Endothelial cell of umbilical vein (primary cell): ENCODE measurements at regions not wholly inside any gene's neighbourhood (a gene's known extent, or its start where the extent isn't known, plus 50 kb on each side); places are given as distances from the start of the nearest gene placed in this dataset.
"Not testable (repeated sequence)": the region's sequence is repeated elsewhere in the genome, so short reads cannot be mapped to it uniquely, and the experiment has no call there.

Experiments
- BruUV-seq: library from RNA; stranded (reverse); fragments of 400-500 nt; replicated peaks from 2 replicates; lab custom pipeline; 2021; lab: Mats Ljungman, UMichigan
- CTCF ChIA-PET: fragments of 300-600, 350-600 bp; sonication (Branson Sonifier 250); formaldehyde crosslinking; loops from one replicate; lab custom pipeline; 2021; ENCODE audit warnings: antibody characterized with exemption, inconsistent platforms; lab: Charles Lee
- POLR2A ChIA-PET: fragments of 300-600, 350-600 bp; sonication (Branson Sonifier 250); formaldehyde crosslinking; loops from one replicate; lab custom pipeline; 2021; ENCODE audit warnings: antibody characterized with exemption, inconsistent platforms; lab: Charles Lee
- DNase-seq: peaks from one replicate; pipeline ENCODE4 v3.0.0-alpha.2; 2011; ENCODE audit warnings: low read depth, low spot score
- FAIRE-seq: peaks from 2 replicates; lab custom pipeline; 2011; peaks lifted over from hg19 to GRCh38; lab: Jason Lieb, UNC
- H2AFZ ChIP-seq: 2 replicates; pipeline ENCODE4 v1.6.0; 2012; ENCODE audit warnings: low read depth, low read length, control low read depth, inconsistent platforms
- H3K27ac ChIP-seq: 2 replicates; pipeline ENCODE4 v1.5.1; 2011; ENCODE audit warnings: low read depth, mild to moderate bottlenecking, control low read depth, low read length, moderate library complexity; ENCODE audit not compliant: insufficient read depth
- H3K27me3 ChIP-seq, 2 experiments: 2 replicates each; pipeline versions ENCODE4 v1.6.0 to v1.6.1; 2011; ENCODE audit warnings: low read length in 2 of 2, mixed read lengths in 1 of 2; ENCODE audit not compliant: control insufficient read depth in 2 of 2, insufficient read depth in 2 of 2
- H3K36me3 ChIP-seq, 2 experiments: 2 replicates in 1 of 2; 3 replicates in 1 of 2; pipeline ENCODE4 v1.5.1; 2011; ENCODE audit warnings: low read length in 2 of 2, mild to moderate bottlenecking in 1 of 2, moderate library complexity in 1 of 2; ENCODE audit not compliant: control insufficient read depth in 2 of 2, insufficient read depth in 2 of 2; ENCODE audit errors: extremely low read depth in 1 of 2
- H3K4me1 ChIP-seq: 3 replicates; pipeline ENCODE4 v1.5.1; 2011; ENCODE audit warnings: mild to moderate bottlenecking, low read length; ENCODE audit not compliant: control insufficient read depth, insufficient read depth; ENCODE audit errors: extremely low read depth
- H3K4me2 ChIP-seq: 2 replicates; pipeline ENCODE4 v1.6.1; 2011; ENCODE audit warnings: low read length, control low read depth, mixed read lengths; ENCODE audit not compliant: insufficient read depth
- H3K4me3 ChIP-seq, 3 experiments: fragments of 200-600 bp in 1 of 3; sonication (generic), shearing (Covaris generic) in 1 of 3; replicated peaks in 1 of 3; 2 replicates each; pipeline ENCODE4 v1.5.1; 2011 to 2016; ENCODE audit warnings: control low read depth in 3 of 3, low read length in 3 of 3, mild to moderate bottlenecking in 2 of 3, inconsistent platforms in 1 of 3, low read depth in 1 of 3, moderate library complexity in 1 of 3; ENCODE audit not compliant: insufficient read depth in 1 of 3
- H3K79me2 ChIP-seq: 2 replicates; pipeline ENCODE4 v1.6.0; 2012; ENCODE audit warnings: low read length, inconsistent platforms; ENCODE audit not compliant: control insufficient read depth, insufficient read depth
- H3K9ac ChIP-seq: replicated peaks from 2 replicates; pipeline ENCODE3; 2011; ENCODE audit warnings: low read length, control low read depth; ENCODE audit not compliant: insufficient read depth; ENCODE audit errors: extremely low read depth
- H3K9me1 ChIP-seq: replicated peaks from 3 replicates; pipeline ENCODE4 v1.6.0; 2011; ENCODE audit warnings: mild to moderate bottlenecking, low read length; ENCODE audit not compliant: control insufficient read depth, insufficient read depth; ENCODE audit errors: extremely low read depth
- H3K9me3 ChIP-seq: replicated peaks from 2 replicates; pipeline ENCODE4 v1.5.1; 2012; ENCODE audit warnings: low read length, inconsistent platforms; ENCODE audit not compliant: control insufficient read depth, insufficient read depth
- H4K20me1 ChIP-seq: replicated peaks from 2 replicates; pipeline ENCODE3; 2011; ENCODE audit warnings: mild to moderate bottlenecking, low read length; ENCODE audit not compliant: control insufficient read depth, insufficient read depth; ENCODE audit errors: extremely low read depth
- CTCF ChIP-seq, 2 donors: IDR thresholded peaks; 1 replicate in 1 of 2; 2 replicates in 1 of 2; pipeline ENCODE4 v1.5.1; 2011; ENCODE audit warnings: low read length in 2 of 2, mild to moderate bottlenecking in 2 of 2, moderate library complexity in 2 of 2, control low read depth in 1 of 2, inconsistent platforms in 1 of 2, low read depth in 1 of 2; ENCODE audit not compliant: insufficient read depth in 1 of 2; ENCODE audit errors: extremely low read depth in 1 of 2
- EZH2 ChIP-seq: IDR thresholded peaks from 2 replicates; pipeline ENCODE4 v1.6.1; 2012; ENCODE audit warnings: borderline replicate concordance, low read depth, mild to moderate bottlenecking, moderate library complexity, low read length, inconsistent platforms; ENCODE audit not compliant: severe bottlenecking
- FOS ChIP-seq: IDR thresholded peaks from 2 replicates; pipeline ENCODE4 v1.6.1; 2011; ENCODE audit warnings: mild to moderate bottlenecking, low read length, moderate library complexity, borderline replicate concordance; ENCODE audit not compliant: insufficient read depth
- GATA2 ChIP-seq: IDR thresholded peaks from 2 replicates; pipeline ENCODE4 v1.7.0; 2011; ENCODE audit warnings: low read depth, mild to moderate bottlenecking, moderate library complexity, mixed read lengths, low read length; ENCODE audit not compliant: insufficient read length, insufficient read depth
- JUN ChIP-seq: IDR thresholded peaks from 2 replicates; pipeline ENCODE4 v1.6.1; 2011; ENCODE audit warnings: borderline replicate concordance, low read depth; ENCODE audit not compliant: insufficient read length, insufficient read depth
- MAX ChIP-seq: IDR thresholded peaks from 2 replicates; pipeline ENCODE4 v1.6.1; 2011; ENCODE audit not compliant: insufficient read depth, insufficient read length
- MYC ChIP-seq: IDR thresholded peaks from one replicate; pipeline ENCODE4 v1.6.1; 2011; ENCODE audit warnings: mild to moderate bottlenecking, low read depth, low read length
- POLR2A ChIP-seq: IDR thresholded peaks from 2 replicates; pipeline ENCODE4 v1.6.1; 2012; ENCODE audit warnings: low read depth, mild to moderate bottlenecking, control low read depth, low read length
- POLR2AphosphoS5 ChIP-seq: IDR thresholded peaks from 2 replicates; pipeline ENCODE4 v1.6.1; 2012; ENCODE audit warnings: low read depth, mild to moderate bottlenecking, control low read depth, low read length, moderate library complexity; ENCODE audit not compliant: insufficient read depth
- dilution Hi-C: fragments of 300-500 bp; cut with MboI; formaldehyde crosslinking; loops from one replicate; pipeline ENCODE4 v1.15.0; 2019; ENCODE audit warnings: low sequenced_read_pairs; ENCODE audit not compliant: extremely low pct_ligation_motif_present
- intact Hi-C: fragments of 100-400 bp; cut with micrococcal nuclease; formaldehyde crosslinking; loops from one replicate; pipeline ENCODE4 v1.10.0; 2022

GRCh38 chr12:94001691-94002090 lies 146.7 kb upstream of the PLXNC1 start:
- Histone ChIP-seq H3K4me2 (no peak overlapping the region), H3K4me1 (no peaks in the 10 kb centered on the region), H4K20me1 (no peaks in the 10 kb centered on the region), H3K9me1 (no peaks in the 10 kb centered on the region), H3K27ac (no peak overlapping the region), H3K27me3 (no peaks in the 10 kb centered on the region), H3K9me3 (no peaks in the 10 kb centered on the region), H3K36me3 (no peaks in the 10 kb centered on the region), H3K9ac (no peak overlapping the region), H3K79me2 (no peaks in the 10 kb centered on the region), H3K4me3 (no peak overlapping the region), H2AFZ (no peak overlapping the region)
- BruUV-seq = no TSS peak
- dilution Hi-C loops = no loop called here
- FAIRE-seq (no peak), DNase-seq (no peak)
- ChIA-PET CTCF (interaction anchor here (1.2 kb wide), 1 partner anchor 234 kb away, joined by 3 read pairs; no protein-coding TSS in a partner anchor), POLR2A (no interaction called here)
- intact Hi-C loops = no loop called here
- TF ChIP-seq POLR2A (no peak), MAX (no peak), JUN (no peak), MYC (no peak), POLR2AphosphoS5 (no peak), CTCF (IDR thresholded peaks at IDR 0.05; ENCODE audit: extremely low read depth in 1 of 2, insufficient read depth in 1 of 2, low read depth in 1 of 2, low read length in 2 of 2) (no peak), GATA2 (no peak), FOS (no peak), EZH2 (no peak)

- FAIRE-seq, H2AFZ ChIP-seq, intact Hi-C loops, H3K27me3 ChIP-seq, H3K9ac ChIP-seq, CTCF ChIA-PET, H4K20me1 ChIP-seq, H3K4me3 ChIP-seq, DNase-seq, BruUV-seq, H3K27ac ChIP-seq, POLR2A ChIA-PET, H3K79me2 ChIP-seq, H3K9me3 ChIP-seq, H3K9me1 ChIP-seq, H3K36me3 ChIP-seq, H3K4me1 ChIP-seq, H3K4me2 ChIP-seq, dilution Hi-C loops: not testable (repeated sequence)
These were observed 145.5 kb upstream of the PLXNC1 start for GRCh38 chr12:94002925-94003324.

- CTCF ChIA-PET = interaction anchor here (1.3 to 1.6 kb wide), 2 partner anchors 48 to 505 kb away, joined by 3 to 4 read pairs; no protein-coding TSS in a partner anchor
- H3K79me2 ChIP-seq, H4K20me1 ChIP-seq, H3K4me1 ChIP-seq, H3K36me3 ChIP-seq, H3K9me1 ChIP-seq, POLR2A ChIA-PET, BruUV-seq, H3K27me3 ChIP-seq, H3K4me2 ChIP-seq, DNase-seq, FAIRE-seq, dilution Hi-C loops, H3K27ac ChIP-seq, H3K4me3 ChIP-seq, H3K9me3 ChIP-seq, intact Hi-C loops, H3K9ac ChIP-seq, H2AFZ ChIP-seq: not testable (repeated sequence)
These were observed 140.5 kb upstream of the PLXNC1 start for GRCh38 chr12:94007833-94008232.
